CD4-positive, CD25-positive, alpha-beta regulatory T cell (primary cell): ENCODE measurements at regions not wholly inside any gene's neighbourhood (a gene's known extent, or its start where the extent isn't known, plus 50 kb on each side); places are given as distances from the start of the nearest gene placed in this dataset.

Source experiments
- ATAC-seq, 2 donors: fragments of 150-1000 bp; cut with Tn5 transposase; one replicate each; pipeline ENCODE4 v1.10.0; 2021; ENCODE audit warnings: low read depth in 2 of 2, moderate number of reproducible peaks in 2 of 2, moderate library complexity in 1 of 2
- DNase-seq, 3 donors: peaks; one replicate each; pipeline versions ENCODE4 v3.0.0 to v3.0.0-alpha.2; 2012 to 2022; ENCODE audit warnings: mixed read lengths in 1 of 3
- H3K27ac ChIP-seq: one replicate; pipeline ENCODE4 v1.7.0; 2013; ENCODE audit warnings: mild to moderate bottlenecking, low read length; ENCODE audit not compliant: insufficient read depth, poor library complexity, severe bottlenecking
- H3K27me3 ChIP-seq: one replicate; pipeline ENCODE4 v1.7.0; 2013; ENCODE audit warnings: low read length; ENCODE audit not compliant: control insufficient read depth, insufficient read depth
- H3K36me3 ChIP-seq: one replicate; pipeline ENCODE4 v1.7.0; 2013; ENCODE audit warnings: mild to moderate bottlenecking, low read length, moderate library complexity; ENCODE audit not compliant: control insufficient read depth, insufficient read depth
- H3K4me1 ChIP-seq: 2 replicates; pipeline ENCODE4 v1.7.0; 2013; ENCODE audit warnings: mild to moderate bottlenecking, low read length; ENCODE audit not compliant: insufficient read depth, control insufficient read depth, poor library complexity, severe bottlenecking
- H3K4me3 ChIP-seq: one replicate; pipeline ENCODE4 v1.7.0; 2013; ENCODE audit warnings: low read depth, mild to moderate bottlenecking, low read length, moderate library complexity
- H3K9me3 ChIP-seq, 2 experiments: 1 replicate in 1 of 2; 2 replicates in 1 of 2; pipeline ENCODE4 v1.7.0; 2013; ENCODE audit warnings: low read length in 2 of 2, mild to moderate bottlenecking in 1 of 2, moderate library complexity in 1 of 2; ENCODE audit not compliant: control insufficient read depth in 2 of 2
- H3K27ac Mint-ChIP-seq, 3 donors: one replicate each; pipeline ENCODE4 v1.8.0; 2020 to 2022; ENCODE audit warnings: mild to moderate bottlenecking in 3 of 3, mixed read lengths in 3 of 3, moderate library complexity in 2 of 3
- H3K27me3 Mint-ChIP-seq: one replicate; pipeline ENCODE4 v1.8.0; 2022; ENCODE audit warnings: mild to moderate bottlenecking, mixed read lengths
- H3K36me3 Mint-ChIP-seq: one replicate; pipeline ENCODE4 v1.8.0; 2020; ENCODE audit warnings: mixed read lengths
- H3K4me1 Mint-ChIP-seq, 4 donors: one replicate each; pipeline ENCODE4 v1.8.0; 2020 to 2022; ENCODE audit warnings: mixed read lengths in 4 of 4, mild to moderate bottlenecking in 1 of 4
- H3K4me3 Mint-ChIP-seq, 4 donors: one replicate each; pipeline ENCODE4 v1.8.0; 2020 to 2022; ENCODE audit warnings: mild to moderate bottlenecking in 4 of 4, mixed read lengths in 4 of 4, moderate library complexity in 3 of 4
- H3K9me3 Mint-ChIP-seq, 7 donors: one replicate each; pipeline ENCODE4 v1.8.0; 2020 to 2022; ENCODE audit warnings: mixed read lengths in 7 of 7, mild to moderate bottlenecking in 3 of 7, moderate library complexity in 2 of 7

DNA sequence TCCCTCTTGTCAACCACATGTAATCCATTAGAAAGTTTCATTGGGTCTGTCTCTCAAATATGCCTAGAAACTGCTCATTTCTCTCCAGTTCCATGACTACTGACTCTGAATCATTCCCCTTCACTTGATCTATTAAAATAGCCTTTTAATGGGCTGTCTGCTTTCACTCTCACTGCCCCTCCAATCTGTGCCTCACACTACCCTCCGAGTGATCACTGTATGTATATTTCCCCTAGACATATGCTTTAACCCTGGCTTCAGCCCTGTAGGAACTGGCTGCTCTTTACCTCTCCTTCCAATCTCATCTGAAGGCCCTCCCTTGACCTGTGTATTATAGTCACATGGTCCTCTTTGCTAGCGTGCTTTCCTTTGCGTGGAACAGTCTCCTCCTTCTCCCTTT, 282.8 kb upstream of the ADAMTS9 start:
- DNase-seq (no peak), ATAC-seq (no peak)
- Histone ChIP-seq H3K9me3 (no peaks in the 10 kb centered on the region), H3K4me3 (no peak overlapping the region), H3K27ac (no peak overlapping the region), H3K36me3 (no peaks in the 10 kb centered on the region), H3K4me1 (no peaks in the 10 kb centered on the region), H3K27me3 (no peaks in the 10 kb centered on the region)
- no peaks in the 10 kb centered on the region for H3K27me3 Mint-ChIP-seq
- no peak overlapping the region for H3K27ac Mint-ChIP-seq
- H3K4me3 Mint-ChIP-seq: no peak overlapping the region
- peaks cover 0 to 11% (median 2%) of the 10 kb centered on the region in 7 donors for H3K9me3 Mint-ChIP-seq
- H3K4me1 Mint-ChIP-seq: no peaks in the 10 kb centered on the region
- H3K36me3 Mint-ChIP-seq: no peaks in the 10 kb centered on the region

DNA sequence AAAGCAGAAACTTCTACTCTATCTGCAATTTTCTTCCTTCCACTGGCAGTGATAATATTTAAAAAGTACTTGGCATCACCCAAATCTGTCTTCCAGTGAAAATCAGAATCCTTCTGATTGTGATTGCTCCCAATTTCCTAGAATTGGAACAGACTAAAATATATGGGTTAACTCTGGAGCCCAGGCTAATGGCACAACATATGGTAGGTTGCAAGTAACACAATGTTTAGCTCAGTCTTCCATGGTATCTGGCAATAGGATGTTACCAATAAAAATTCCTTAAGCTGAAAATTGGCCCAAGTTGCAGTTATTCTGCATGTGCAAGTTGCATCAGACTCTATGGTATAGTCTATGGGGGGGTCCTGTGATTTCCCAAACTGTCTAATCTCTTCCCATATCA, 273.5 kb upstream of the ADAMTS9 start:
- H3K4me3 ChIP-seq: no peak overlapping the region
- Mint-ChIP-seq H3K9me3 (peaks cover 0 to 24% (median 7%) of the 10 kb centered on the region in 7 donors), H3K4me1 (no peaks in the 10 kb centered on the region), H3K27me3 (no peaks in the 10 kb centered on the region), H3K36me3 (no peaks in the 10 kb centered on the region), H3K4me3 (no peak overlapping the region), H3K27ac (no peak overlapping the region)
- no peaks in the 10 kb centered on the region for H3K27me3 ChIP-seq
- no peaks in the 10 kb centered on the region for H3K36me3 ChIP-seq
- no peaks in the 10 kb centered on the region for H3K4me1 ChIP-seq
- no peak overlapping the region for H3K27ac ChIP-seq
- ATAC-seq (no peak), DNase-seq (no peak)
- H3K9me3 ChIP-seq: no peaks in the 10 kb centered on the region

DNA sequence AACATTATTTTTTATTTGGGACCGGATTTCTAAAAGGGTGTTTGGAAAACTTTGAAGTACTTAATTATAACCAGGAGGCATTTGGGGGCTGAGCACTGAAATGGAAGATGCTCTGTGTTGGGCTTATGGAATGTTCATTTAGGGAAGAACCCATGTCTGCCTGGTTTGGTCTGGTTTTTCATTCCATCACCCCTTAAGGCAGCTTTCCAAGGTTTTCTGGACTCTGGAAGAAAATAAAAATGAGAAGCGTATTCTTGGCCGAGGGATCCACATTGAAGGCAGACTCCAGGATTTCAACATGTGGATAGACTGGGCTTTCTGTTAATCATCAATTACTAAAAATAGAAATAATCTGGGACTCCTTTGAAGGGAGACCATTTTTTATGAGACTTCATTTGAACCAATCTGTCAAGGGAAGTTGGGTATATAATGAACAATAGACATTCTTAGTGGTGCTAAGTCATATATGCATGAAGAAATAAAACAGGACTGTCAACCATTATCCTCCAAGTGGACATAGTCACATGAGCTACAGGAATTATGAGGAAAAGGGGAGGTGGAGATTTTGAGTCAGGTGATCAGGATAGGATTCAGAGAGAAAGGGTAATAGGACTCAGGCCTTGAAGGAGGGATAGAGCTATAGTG, 270.5 kb upstream of the ADAMTS9 start:
- Mint-ChIP-seq H3K27ac (no peak overlapping the region), H3K27me3 (no peaks in the 10 kb centered on the region), H3K4me3 (no peak overlapping the region), H3K4me1 (no peaks in the 10 kb centered on the region), H3K36me3 (no peaks in the 10 kb centered on the region), H3K9me3 (peaks cover 0 to 24% (median 5%) of the 10 kb centered on the region in 7 donors)
- no peaks in the 10 kb centered on the region for H3K9me3 ChIP-seq
- H3K4me1 ChIP-seq: no peaks in the 10 kb centered on the region
- H3K4me3 ChIP-seq: no peak overlapping the region
- DNase-seq (no peak), ATAC-seq (no peak)
- H3K36me3 ChIP-seq: no peaks in the 10 kb centered on the region
- no peaks in the 10 kb centered on the region for H3K27me3 ChIP-seq
- no peak overlapping the region for H3K27ac ChIP-seq

DNA sequence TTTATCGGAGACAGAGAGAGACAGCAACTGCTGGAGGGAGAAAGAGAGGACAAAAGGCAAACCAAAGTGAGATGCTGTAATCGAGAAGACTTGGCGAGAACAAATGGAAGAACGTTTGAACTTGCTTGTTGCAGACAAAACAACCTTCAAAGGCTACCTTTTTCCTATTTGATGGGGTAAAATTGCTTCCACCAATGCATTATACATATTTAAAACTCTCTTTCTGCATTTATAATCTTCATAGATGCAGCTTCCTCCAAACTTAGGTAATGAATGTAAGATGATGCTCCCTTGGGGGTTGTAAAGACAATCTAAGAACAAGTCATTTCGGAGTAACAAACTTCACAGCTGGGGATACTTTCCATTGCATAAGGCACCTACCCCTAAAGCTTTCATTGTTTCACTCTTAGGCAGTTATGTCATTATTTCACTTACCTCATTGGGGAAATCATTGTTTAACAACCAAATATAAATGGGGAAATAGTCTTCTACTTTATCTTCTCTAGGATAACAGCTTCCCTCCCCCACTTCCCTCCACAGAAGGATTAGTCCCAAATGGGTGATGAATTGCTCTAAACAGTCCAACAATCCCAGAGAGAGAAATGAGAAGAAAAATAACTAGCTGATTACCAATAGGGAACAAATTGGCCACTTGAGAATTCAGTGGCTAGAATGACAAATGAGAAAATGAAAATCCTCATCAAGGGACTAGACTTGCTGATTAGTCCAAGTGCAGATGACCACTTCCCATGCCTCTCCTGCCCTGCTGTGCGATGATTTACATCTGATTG, 269.8 kb upstream of the ADAMTS9 start:
- ATAC-seq: no peak
- Histone ChIP-seq H3K36me3 (no peaks in the 10 kb centered on the region), H3K4me1 (no peaks in the 10 kb centered on the region), H3K27me3 (no peaks in the 10 kb centered on the region), H3K9me3 (no peaks in the 10 kb centered on the region), H3K4me3 (no peak overlapping the region), H3K27ac (no peak overlapping the region)
- no peak overlapping the region for H3K4me3 Mint-ChIP-seq
- H3K9me3 Mint-ChIP-seq: peaks cover 0 to 29% (median 5%) of the 10 kb centered on the region in 7 donors
- no peaks in the 10 kb centered on the region for H3K36me3 Mint-ChIP-seq
- no peaks in the 10 kb centered on the region for H3K4me1 Mint-ChIP-seq
- DNase-seq: no peak
- H3K27ac Mint-ChIP-seq: no peak overlapping the region
- no peaks in the 10 kb centered on the region for H3K27me3 Mint-ChIP-seq

DNA sequence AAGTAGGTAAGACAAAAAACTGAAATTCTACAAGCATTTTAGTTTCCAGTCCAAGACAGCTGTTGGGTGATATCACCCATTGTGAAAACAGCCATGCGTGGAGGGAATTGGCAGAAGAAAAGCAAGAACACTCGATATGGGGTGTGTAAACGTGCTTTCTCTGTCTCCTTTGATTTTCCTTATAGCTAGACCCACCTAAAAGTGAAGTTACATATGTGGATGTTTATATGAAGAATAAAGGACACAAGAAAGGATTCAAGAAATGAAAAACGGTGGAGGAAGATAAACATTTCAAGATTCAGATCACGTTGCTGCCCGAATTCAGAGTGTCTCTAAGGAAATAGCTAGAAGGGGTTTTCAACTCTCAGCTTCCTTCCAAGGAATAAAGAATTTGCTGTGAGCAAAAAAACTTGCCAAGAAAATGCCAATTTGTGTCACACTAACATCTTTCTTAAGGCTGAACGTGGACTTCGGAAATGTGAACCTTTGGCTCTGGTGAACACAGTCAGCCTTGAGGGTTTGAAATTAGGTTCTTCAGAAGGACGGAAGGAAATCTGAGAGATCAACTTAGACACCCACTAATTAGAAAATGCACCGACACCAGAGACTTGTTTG, 269.0 kb upstream of the ADAMTS9 start:
- Histone ChIP-seq H3K9me3 (no peaks in the 10 kb centered on the region), H3K4me1 (no peaks in the 10 kb centered on the region), H3K36me3 (no peaks in the 10 kb centered on the region), H3K27me3 (no peaks in the 10 kb centered on the region), H3K4me3 (no peak overlapping the region), H3K27ac (no peak overlapping the region)
- ATAC-seq (no peak), DNase-seq (no peak)
- Mint-ChIP-seq H3K36me3 (no peaks in the 10 kb centered on the region), H3K4me1 (no peaks in the 10 kb centered on the region), H3K4me3 (no peak overlapping the region), H3K27ac (no peak overlapping the region), H3K27me3 (no peaks in the 10 kb centered on the region), H3K9me3 (peaks cover 0 to 29% (median 4%) of the 10 kb centered on the region in 7 donors)

DNA sequence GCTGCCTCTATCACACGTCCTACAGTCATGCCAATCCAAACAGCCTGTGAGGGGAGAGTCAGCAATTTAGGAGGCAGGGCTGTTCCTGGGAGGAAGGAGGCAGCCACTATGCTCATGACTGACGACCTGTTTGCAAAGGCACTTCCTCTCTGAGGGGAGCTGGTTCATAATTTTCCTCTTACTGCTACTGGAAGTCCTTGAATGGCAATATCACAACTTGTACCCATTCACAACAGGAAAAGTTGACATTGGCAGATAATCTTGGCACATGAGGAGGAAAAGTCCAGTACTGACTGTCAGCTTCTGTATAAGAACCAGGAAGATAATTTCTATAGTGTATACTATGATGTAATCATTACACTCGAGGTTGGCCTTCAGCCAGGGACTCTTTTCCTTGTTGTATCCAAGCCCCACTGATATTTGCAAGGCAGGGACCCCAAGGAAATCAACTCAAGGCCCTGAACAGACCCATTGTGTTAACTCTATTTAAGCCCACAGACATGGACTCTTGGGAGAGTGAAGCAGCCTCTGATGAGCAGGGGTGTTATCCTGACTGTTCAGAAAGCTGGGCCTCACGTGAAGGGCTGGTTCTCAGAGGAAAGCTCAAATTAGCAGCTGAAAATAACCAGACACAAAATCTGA, 267.3 kb upstream of the ADAMTS9 start:
- Histone ChIP-seq H3K4me1 (no peaks in the 10 kb centered on the region), H3K36me3 (no peaks in the 10 kb centered on the region), H3K9me3 (no peaks in the 10 kb centered on the region), H3K27me3 (no peaks in the 10 kb centered on the region), H3K4me3 (no peak overlapping the region), H3K27ac (no peak overlapping the region)
- ATAC-seq: no peak
- H3K4me1 Mint-ChIP-seq: no peaks in the 10 kb centered on the region
- no peak overlapping the region for H3K27ac Mint-ChIP-seq
- H3K27me3 Mint-ChIP-seq: no peaks in the 10 kb centered on the region
- H3K9me3 Mint-ChIP-seq: peaks cover 0 to 25% (median 3%) of the 10 kb centered on the region in 7 donors
- no peak overlapping the region for H3K4me3 Mint-ChIP-seq
- DNase-seq: no peak
- no peaks in the 10 kb centered on the region for H3K36me3 Mint-ChIP-seq

DNA sequence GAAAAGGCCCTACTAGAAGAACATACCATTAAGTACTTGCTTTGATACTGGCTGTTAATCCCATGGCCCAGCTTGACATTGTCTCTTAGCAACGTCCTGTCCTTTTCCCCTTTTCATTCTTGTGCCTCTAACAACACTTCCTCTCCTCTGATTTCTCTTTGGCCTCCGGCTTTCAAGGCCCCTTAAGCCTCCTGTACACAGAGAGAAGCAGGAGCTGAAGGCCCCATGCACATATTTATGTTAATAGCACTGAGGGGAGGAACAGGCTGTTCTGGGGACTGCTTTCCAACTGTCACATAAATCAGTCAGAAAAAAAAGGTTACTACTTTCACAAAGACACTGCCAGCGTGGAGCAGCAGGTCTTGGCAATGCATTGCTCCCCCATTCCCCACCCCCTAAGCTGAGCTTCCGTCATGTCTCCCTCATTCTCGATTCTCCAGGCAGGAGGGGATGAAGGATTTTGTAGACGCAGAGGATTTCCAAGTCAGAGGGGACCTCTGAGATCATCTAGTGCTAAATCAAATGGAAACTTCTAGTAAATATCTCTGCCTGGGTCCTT, 257.4 kb upstream of the ADAMTS9 start:
- H3K36me3 Mint-ChIP-seq: no peaks in the 10 kb centered on the region

More for the DNA sequence above, 257.4 kb upstream of the ADAMTS9 start:
- Histone ChIP-seq H3K4me3 (no peak overlapping the region), H3K36me3 (no peaks in the 10 kb centered on the region), H3K4me1 (no peaks in the 10 kb centered on the region), H3K27me3 (no peaks in the 10 kb centered on the region), H3K27ac (no peak overlapping the region), H3K9me3 (peaks cover 0 to 1% of the 10 kb centered on the region in 2 experiments)
- no peaks in the 10 kb centered on the region for H3K27me3 Mint-ChIP-seq
- no peak overlapping the region for H3K27ac Mint-ChIP-seq
- DNase-seq (no peak), ATAC-seq (no peak)
- peaks cover 1 to 10% (median 4%) of the 10 kb centered on the region in 7 donors for H3K9me3 Mint-ChIP-seq
- no peak overlapping the region for H3K4me3 Mint-ChIP-seq
- H3K4me1 Mint-ChIP-seq: no peaks in the 10 kb centered on the region
